Trophoblast cell (in vitro differentiated cells and primary cell): ENCODE measurements at regions not wholly inside any gene's neighbourhood (a gene's known extent, or its start where the extent isn't known, plus 50 kb on each side); places are given as distances from the start of the nearest gene placed in this dataset.

Source experiments
- DNase-seq, 2 donors: peaks; one replicate each; pipeline ENCODE4 v3.0.0-alpha.2; 2016
- H2AFZ ChIP-seq: 2 replicates; pipeline ENCODE4 v1.6.1; 2013; ENCODE audit warnings: low read length, moderate library complexity, mild to moderate bottlenecking; ENCODE audit not compliant: insufficient read depth, poor library complexity
- H2AK5ac ChIP-seq: 2 replicates; pipeline ENCODE4 v1.6.1; 2013; ENCODE audit warnings: mild to moderate bottlenecking, low read length
- H2BK120ac ChIP-seq: 2 replicates; pipeline ENCODE4 v1.6.1; 2013; ENCODE audit warnings: low read length, mild to moderate bottlenecking, moderate library complexity; ENCODE audit not compliant: insufficient read depth, poor library complexity
- H2BK12ac ChIP-seq: 2 replicates; pipeline ENCODE4 v1.6.1; 2013; ENCODE audit warnings: mild to moderate bottlenecking, low read length, moderate library complexity
- H2BK5ac ChIP-seq: 2 replicates; pipeline ENCODE4 v1.6.1; 2013; ENCODE audit warnings: low read length, low read depth, moderate library complexity, mild to moderate bottlenecking; ENCODE audit not compliant: poor library complexity
- H3K14ac ChIP-seq: 2 replicates; pipeline ENCODE4 v1.6.1; 2013; ENCODE audit warnings: mild to moderate bottlenecking, low read length
- H3K18ac ChIP-seq: 2 replicates; pipeline ENCODE4 v1.6.1; 2013; ENCODE audit warnings: mild to moderate bottlenecking, low read length
- H3K23ac ChIP-seq: 2 replicates; pipeline ENCODE4 v1.6.1; 2013; ENCODE audit warnings: low read length
- H3K27ac ChIP-seq: 2 replicates; pipeline ENCODE4 v1.5.1; 2013; ENCODE audit warnings: low read depth, mild to moderate bottlenecking, inconsistent platforms, low read length, moderate library complexity
- H3K27me3 ChIP-seq: 2 replicates; pipeline ENCODE4 v1.6.1; 2013; ENCODE audit warnings: inconsistent platforms, mild to moderate bottlenecking, low read length, moderate library complexity; ENCODE audit not compliant: insufficient read depth
- H3K36me3 ChIP-seq, 2 experiments: 1 replicate in 1 of 2; 2 replicates in 1 of 2; pipeline ENCODE4 v1.6.1; 2013; ENCODE audit warnings: low read length in 2 of 2, mild to moderate bottlenecking in 2 of 2, moderate library complexity in 1 of 2; ENCODE audit not compliant: insufficient read depth in 2 of 2, control insufficient read depth in 1 of 2
- H3K4ac ChIP-seq: 2 replicates; pipeline ENCODE4 v1.6.1; 2013; ENCODE audit warnings: low read depth, mild to moderate bottlenecking, low read length, moderate library complexity
- H3K4me1 ChIP-seq, 2 experiments: 1 replicate in 1 of 2; 2 replicates in 1 of 2; pipeline ENCODE4 v1.6.1; 2013; ENCODE audit warnings: low read length in 2 of 2, mild to moderate bottlenecking in 2 of 2, moderate library complexity in 1 of 2; ENCODE audit not compliant: insufficient read depth in 2 of 2, control insufficient read depth in 1 of 2
- H3K4me2 ChIP-seq: 2 replicates; pipeline ENCODE4 v1.6.1; 2013; ENCODE audit warnings: inconsistent platforms, mild to moderate bottlenecking, low read length, moderate library complexity
- H3K4me3 ChIP-seq: 2 replicates; pipeline ENCODE4 v1.5.1; 2013; ENCODE audit warnings: mild to moderate bottlenecking, low read depth, low read length, inconsistent platforms
- H3K79me1 ChIP-seq: one replicate; pipeline ENCODE4 v1.6.1; 2013; ENCODE audit warnings: low read length
- H3K79me2 ChIP-seq: 2 replicates; pipeline ENCODE4 v1.6.1; 2013; ENCODE audit warnings: low read length, mild to moderate bottlenecking; ENCODE audit not compliant: control insufficient read depth, insufficient read depth, poor library complexity
- H3K9ac ChIP-seq: 2 replicates; pipeline ENCODE4 v1.6.1; 2013; ENCODE audit warnings: mild to moderate bottlenecking, low read length
- H3K9me3 ChIP-seq: 2 replicates; pipeline ENCODE4 v1.6.1; 2013; ENCODE audit warnings: low read depth, mild to moderate bottlenecking, control low read depth, inconsistent platforms, low read length; ENCODE audit not compliant: insufficient read depth
- H4K12ac ChIP-seq: 2 replicates; pipeline ENCODE4 v1.6.1; 2013; ENCODE audit warnings: low read depth, mild to moderate bottlenecking, low read length, moderate library complexity
- H4K8ac ChIP-seq: 2 replicates; pipeline ENCODE4 v1.6.1; 2013; ENCODE audit warnings: low read depth, mild to moderate bottlenecking, low read length, moderate library complexity
- H4K91ac ChIP-seq: one replicate; pipeline ENCODE4 v1.6.1; 2013; ENCODE audit warnings: low read depth, mild to moderate bottlenecking, low read length, moderate library complexity
- WGBS: extraction: QIAGEN DNeasy Blood & Tissue Kit; methylation state at CpG from one replicate; pipeline ENCODE4 v1.1.7; 2013; ENCODE audit warnings: missing lambda C conversion rate; ENCODE audit not compliant: insufficient read length, insufficient coverage; ENCODE audit errors: extremely low coverage; 5-methylcytosine and 5-hydroxymethylcytosine counted together

- H3K14ac ChIP-seq, result no peak overlapping the region
- H2AK5ac ChIP-seq, result no peak overlapping the region
- H3K4me1 ChIP-seq, result no peaks in the 10 kb centered on the region
- H3K4ac ChIP-seq, result no peak overlapping the region
- H2AFZ ChIP-seq, result no peak overlapping the region
- no peak overlapping the region for H3K23ac ChIP-seq
- H2BK12ac ChIP-seq, result no peak overlapping the region
- no CpG with 5 or more reads among the region's 3 CpGs for WGBS
- no peaks in the 10 kb centered on the region for H3K79me1 ChIP-seq
- DNase-seq, result peak; percentile 8 to 68
- no peak overlapping the region for H3K9ac ChIP-seq
- H4K12ac ChIP-seq, result no peak overlapping the region
- no peaks in the 10 kb centered on the region for H3K9me3 ChIP-seq
- no peak overlapping the region for H3K18ac ChIP-seq
- no peak overlapping the region for H3K4me2 ChIP-seq
- H3K36me3 ChIP-seq, result peaks cover 0 to 2% of the 10 kb centered on the region in 2 experiments
- H2BK5ac ChIP-seq, result no peak overlapping the region
- no peak overlapping the region for H4K8ac ChIP-seq
- no peak overlapping the region for H3K4me3 ChIP-seq
- H4K91ac ChIP-seq, result no peak overlapping the region
- H3K27me3 ChIP-seq, result no peaks in the 10 kb centered on the region
- no peaks in the 10 kb centered on the region for H3K79me2 ChIP-seq
- H2BK120ac ChIP-seq, result no peak overlapping the region
- no peak overlapping the region for H3K27ac ChIP-seq
Observed at GRCh38 chr6:112920994-112921393, 573.9 kb downstream of the RFPL4B start.

- H4K91ac ChIP-seq, result no peak overlapping the region
- no peak overlapping the region for H2AK5ac ChIP-seq
- H3K14ac ChIP-seq, result no peak overlapping the region
- no peaks in the 10 kb centered on the region for H3K79me2 ChIP-seq
- no peaks in the 10 kb centered on the region for H3K9me3 ChIP-seq
- H2BK120ac ChIP-seq, result no peak overlapping the region
- no peak for DNase-seq
- H3K36me3 ChIP-seq, result peaks cover 0 to 2% of the 10 kb centered on the region in 2 experiments
- WGBS, result no CpG with 5 or more reads among the region's 2 CpGs
- H2BK12ac ChIP-seq, result no peak overlapping the region
- H2BK5ac ChIP-seq, result no peak overlapping the region
- H3K9ac ChIP-seq, result no peak overlapping the region
- no peaks in the 10 kb centered on the region for H3K79me1 ChIP-seq
- H3K27me3 ChIP-seq, result no peaks in the 10 kb centered on the region
- no peak overlapping the region for H2AFZ ChIP-seq
- no peak overlapping the region for H3K18ac ChIP-seq
- no peak overlapping the region for H4K12ac ChIP-seq
- no peak overlapping the region for H3K4me3 ChIP-seq
- no peaks in the 10 kb centered on the region for H3K4me1 ChIP-seq
- no peak overlapping the region for H4K8ac ChIP-seq
- no peak overlapping the region for H3K27ac ChIP-seq
- no peak overlapping the region for H3K23ac ChIP-seq
- no peak overlapping the region for H3K4me2 ChIP-seq
- no peak overlapping the region for H3K4ac ChIP-seq
Observed at GRCh38 chr6:112923940-112924587, 576.9 kb downstream of the RFPL4B start.

GRCh38 chr6:112925702-112926101 is 578.6 kb downstream of the RFPL4B start:
- Histone ChIP-seq H3K23ac (no peak overlapping the region), H3K4ac (no peak overlapping the region), H2BK120ac (no peak overlapping the region), H2BK5ac (no peak overlapping the region), H3K14ac (no peak overlapping the region), H3K4me1 (no peaks in the 10 kb centered on the region), H4K12ac (no peak overlapping the region), H3K4me3 (no peak overlapping the region), H2AK5ac (no peak overlapping the region), H3K9ac (no peak overlapping the region), H2AFZ (no peak overlapping the region), H3K27me3 (no peaks in the 10 kb centered on the region), H3K27ac (no peak overlapping the region), H3K79me1 (no peaks in the 10 kb centered on the region), H3K36me3 (peaks cover 0 to 2% of the 10 kb centered on the region in 2 experiments), H4K8ac (no peak overlapping the region), H2BK12ac (no peak overlapping the region), H3K9me3 (no peaks in the 10 kb centered on the region), H4K91ac (no peak overlapping the region), H3K79me2 (no peaks in the 10 kb centered on the region), H3K4me2 (no peak overlapping the region), H3K18ac (no peak overlapping the region)
- DNase-seq, result no peak

GRCh38 chr6:112927641-112928320 is 580.7 kb downstream of the RFPL4B start:
- H4K12ac ChIP-seq, result no peak overlapping the region
- H3K14ac ChIP-seq, result no peak overlapping the region
- H3K9ac ChIP-seq, result no peak overlapping the region
- DNase-seq, result no peak
- no peak overlapping the region for H3K4me3 ChIP-seq
- no peak overlapping the region for H3K18ac ChIP-seq
- H3K79me1 ChIP-seq, result no peaks in the 10 kb centered on the region
- H3K4me2 ChIP-seq, result no peak overlapping the region
- H3K36me3 ChIP-seq, result no peaks in the 10 kb centered on the region
- H3K9me3 ChIP-seq, result no peaks in the 10 kb centered on the region
- no peak overlapping the region for H3K4ac ChIP-seq
- no peaks in the 10 kb centered on the region for H3K79me2 ChIP-seq
- no peak overlapping the region for H2BK12ac ChIP-seq
- H3K27ac ChIP-seq, result no peak overlapping the region
- H3K23ac ChIP-seq, result no peak overlapping the region
- no peak overlapping the region for H2BK5ac ChIP-seq
- H2AK5ac ChIP-seq, result no peak overlapping the region
- WGBS, result 100% methylated on average over 1 of the region's 4 CpGs
- no peak overlapping the region for H4K8ac ChIP-seq
- H3K4me1 ChIP-seq, result no peaks in the 10 kb centered on the region
- no peak overlapping the region for H2AFZ ChIP-seq
- no peak overlapping the region for H4K91ac ChIP-seq
- no peaks in the 10 kb centered on the region for H3K27me3 ChIP-seq
- no peak overlapping the region for H2BK120ac ChIP-seq
